Sigmoid colon (tissue), 6 donors: ENCODE measurements at regions not wholly inside any gene's neighbourhood (a gene's known extent, or its start where the extent isn't known, plus 50 kb on each side); places are given as distances from the start of the nearest gene placed in this dataset.
"Not testable (repeated sequence)": the region's sequence is repeated elsewhere in the genome, so short reads cannot be mapped to it uniquely, and the experiment has no call there.

Source experiments
- DNase-seq: peaks from one replicate; pipeline ENCODE4 v3.0.0-alpha.2; 2019
- H3K27ac ChIP-seq, 4 donors: fragments of 200-600 bp; sonication (generic); one replicate each; pipeline ENCODE4 v1.5.1; 2016 to 2019; ENCODE audit warnings: mild to moderate bottlenecking in 1 of 4
- H3K27me3 ChIP-seq, 3 donors: fragments of 200-600 bp; sonication (generic); one replicate each; pipeline ENCODE4 v1.5.1; 2019; ENCODE audit warnings: mild to moderate bottlenecking in 1 of 3
- H3K36me3 ChIP-seq, 4 donors: fragments of 200-600 bp; sonication (generic); one replicate each; pipeline ENCODE4 v1.5.1; 2016 to 2019
- H3K4me1 ChIP-seq, 4 donors: fragments of 200-600 bp; sonication (generic); one replicate each; pipeline ENCODE4 v1.5.1; 2017 to 2019
- H3K4me3 ChIP-seq, 4 donors: fragments of 200-600 bp; sonication (generic); one replicate each; pipeline ENCODE4 v1.5.1; 2017 to 2019; ENCODE audit warnings: mild to moderate bottlenecking in 2 of 4, moderate library complexity in 1 of 4
- H3K9me3 ChIP-seq, 4 donors: fragments of 200-600 bp in 3 of 4; sonication (generic) in 3 of 4; one replicate each; pipeline versions ENCODE4 v1.5.1 to v1.6.1; 2013 to 2019
- WGBS, 2 donors: extraction: QIAGEN DNeasy Blood & Tissue Kit; methylation state at CpG; one replicate each; pipeline ENCODE4 v1.1.7; 2013; 5-methylcytosine and 5-hydroxymethylcytosine counted together
- intact Hi-C: fragments of 100-400 bp; cut with DNase I; formaldehyde crosslinking; loops from one replicate; pipeline ENCODE4 v1.15.1; 2023
- donor health status: healthy with polysubstance abuse.
- donor health status: healthy.

DNA sequence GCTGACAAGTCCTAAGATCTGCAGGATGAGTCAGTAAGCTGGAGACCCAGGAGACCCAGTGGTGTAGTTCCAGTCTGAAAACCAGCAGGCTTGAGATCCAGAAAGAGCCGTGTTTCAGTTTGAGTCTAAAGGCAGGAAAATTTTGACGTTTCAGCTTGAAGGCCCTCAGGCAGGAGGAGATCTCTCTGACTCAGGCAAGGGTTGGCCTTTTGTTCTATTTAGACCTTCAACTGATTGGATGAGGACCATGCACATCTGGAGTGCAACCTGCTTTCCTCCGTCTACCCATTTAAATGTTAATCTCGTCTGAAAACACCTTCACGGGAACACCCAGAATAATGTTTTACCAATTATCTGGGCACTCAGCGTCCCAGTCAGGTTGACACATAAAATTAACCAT lies 69.5 kb downstream of the NPIPA7 start:
- H3K4me3 ChIP-seq, H3K4me1 ChIP-seq, DNase-seq, H3K36me3 ChIP-seq, intact Hi-C loops, H3K27ac ChIP-seq, H3K9me3 ChIP-seq, H3K27me3 ChIP-seq: not testable (repeated sequence)
- WGBS, 2 donors, result 82 to 88% methylated on average over 2 of the region's 6 CpGs

DNA sequence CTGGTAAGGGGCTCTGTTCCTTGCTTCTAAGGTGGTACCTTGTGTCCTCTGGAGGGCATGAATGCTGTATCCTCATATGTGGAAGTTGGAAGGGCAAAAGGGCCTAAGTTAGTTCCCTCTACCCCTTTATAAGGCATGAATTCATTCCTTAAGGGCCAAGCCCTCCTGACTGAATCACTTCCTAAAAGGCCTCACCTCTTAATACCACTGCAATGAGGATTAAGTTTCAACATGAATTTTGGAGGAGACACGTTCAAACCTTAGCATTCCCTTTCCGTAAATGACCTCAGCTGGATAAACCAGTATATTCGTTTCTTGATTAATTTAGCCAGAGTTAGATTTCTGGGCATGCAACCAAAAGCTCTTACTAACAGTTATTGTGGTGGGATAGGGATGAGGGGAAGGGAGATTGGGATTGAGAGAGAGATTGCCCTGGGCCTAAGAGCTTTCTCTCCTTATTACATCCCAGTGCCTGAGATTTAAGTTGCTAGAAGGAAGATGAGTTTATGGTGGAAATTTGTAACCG lies 70.8 kb downstream of the NPIPA7 start:
- intact Hi-C loops, result not testable (repeated sequence)

DNA sequence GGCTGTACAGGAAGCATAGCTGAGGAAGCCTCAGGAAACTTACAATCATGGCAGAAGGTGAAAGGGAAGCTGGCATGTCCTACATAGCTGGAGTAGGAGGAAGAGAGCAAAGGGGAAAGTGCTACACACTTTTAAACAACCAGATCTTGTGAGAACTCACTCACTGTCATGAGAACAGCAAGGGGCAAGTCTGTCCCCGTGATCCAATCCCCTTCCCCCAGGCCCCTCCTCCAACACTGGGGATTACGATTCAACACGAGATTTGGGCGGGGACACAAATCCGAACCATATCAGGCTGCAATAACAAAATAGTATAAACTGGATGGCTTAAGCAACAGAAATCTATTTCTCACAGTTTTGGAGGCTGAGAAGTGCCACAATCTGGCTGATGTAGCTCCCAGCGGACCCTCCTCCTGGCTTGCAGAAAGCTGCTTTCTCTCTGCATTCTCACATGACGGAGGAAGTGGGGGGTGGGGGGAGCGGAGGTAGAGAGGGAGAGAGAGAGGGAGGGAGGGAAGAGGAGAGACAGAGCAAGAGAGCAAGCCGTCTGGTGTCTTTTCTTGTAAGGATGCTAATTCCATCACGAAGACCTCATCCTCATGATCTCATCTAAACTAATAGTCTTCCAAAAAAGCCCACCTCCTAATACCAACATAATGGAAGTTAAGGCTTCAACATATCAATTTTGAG lies 72.9 kb downstream of the NPIPA7 start:
- H3K9me3 ChIP-seq, H3K27me3 ChIP-seq, intact Hi-C loops, H3K4me1 ChIP-seq, H3K27ac ChIP-seq, H3K36me3 ChIP-seq, H3K4me3 ChIP-seq, DNase-seq: not testable (repeated sequence)
- WGBS, 2 donors, result 10 to 24% methylated on average over 3 to 6 of the region's 10 CpGs

More for the DNA sequence above, 70.8 kb downstream of the NPIPA7 start:
- H3K27ac ChIP-seq, DNase-seq, H3K27me3 ChIP-seq, H3K4me3 ChIP-seq, H3K36me3 ChIP-seq, H3K9me3 ChIP-seq, H3K4me1 ChIP-seq: not testable (repeated sequence)
- WGBS, 2 donors, result 68 to 80% methylated on average over 4 of the region's 4 CpGs

DNA sequence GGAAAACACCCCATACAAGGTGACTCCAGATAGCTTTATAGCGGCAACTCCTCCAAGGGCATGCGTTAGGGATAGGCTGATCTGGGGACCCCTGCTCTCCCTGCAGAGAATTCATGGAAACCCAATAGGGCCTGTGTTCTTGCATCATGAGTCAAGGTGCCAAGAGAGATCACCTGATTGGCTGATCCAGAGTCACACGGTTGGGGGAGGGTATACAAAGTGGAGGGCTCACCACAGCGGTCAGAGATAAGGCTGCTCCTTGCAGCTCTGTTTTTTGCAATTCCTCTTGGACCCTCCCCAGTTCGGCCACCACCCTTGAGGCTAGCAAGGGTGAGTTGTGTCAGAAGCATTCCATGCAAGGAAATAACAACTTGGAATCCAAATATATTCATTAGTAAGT lies 79.6 kb downstream of the NPIPA7 start:
- DNase-seq, H3K27me3 ChIP-seq, H3K27ac ChIP-seq, H3K4me1 ChIP-seq, intact Hi-C loops, H3K4me3 ChIP-seq, H3K9me3 ChIP-seq, H3K36me3 ChIP-seq: not testable (repeated sequence)
- 96 to 97% methylated on average over 2 of the region's 5 CpGs for WGBS, 2 donors

DNA sequence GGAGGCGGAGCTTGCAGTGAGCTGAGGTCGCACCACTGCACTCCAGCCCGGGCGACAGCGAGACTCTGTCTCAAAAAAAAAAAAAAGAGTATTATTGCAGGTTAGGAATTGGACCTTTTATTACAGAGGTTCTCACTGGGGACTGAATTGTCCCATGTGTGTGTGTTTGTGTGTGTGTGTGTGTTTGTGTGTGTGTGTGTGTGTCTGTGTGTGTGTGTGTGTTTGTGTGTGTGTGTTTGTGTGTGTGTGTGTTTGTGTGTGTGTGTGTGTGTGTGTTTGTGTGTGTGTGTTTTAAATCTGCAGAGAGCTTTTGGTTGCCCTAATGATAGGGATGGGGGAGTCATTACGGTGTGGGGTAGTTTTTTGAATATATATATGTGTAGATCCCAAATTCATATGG lies 84.9 kb downstream of the NPIPA7 start:
- H3K27ac ChIP-seq, H3K4me3 ChIP-seq, H3K36me3 ChIP-seq, intact Hi-C loops, H3K9me3 ChIP-seq, H3K27me3 ChIP-seq, H3K4me1 ChIP-seq, DNase-seq: not testable (repeated sequence)
- 32 to 94% methylated on average over 4 to 5 of the region's 6 CpGs for WGBS, 2 donors

DNA sequence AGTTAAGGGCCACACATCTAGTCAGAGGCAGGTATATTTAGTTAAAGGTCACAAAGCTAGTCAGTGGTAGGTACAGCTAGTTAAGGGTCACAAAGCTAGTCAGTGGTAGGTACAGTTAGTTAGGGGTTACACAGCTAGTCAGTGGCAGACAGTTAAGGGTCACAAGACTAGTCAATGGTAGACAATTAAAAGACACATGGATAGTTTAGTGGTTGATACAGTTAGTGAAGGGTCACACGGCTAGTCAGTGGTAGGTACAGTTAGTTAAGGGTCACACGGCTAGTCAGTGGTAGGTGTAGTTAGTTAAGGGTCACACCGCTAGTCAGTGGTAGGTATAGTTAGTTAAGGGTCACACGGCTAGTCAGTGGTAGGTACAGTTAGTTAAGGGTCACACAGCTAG lies 110.0 kb downstream of the NPIPA7 start:
- H3K4me3 ChIP-seq, H3K4me1 ChIP-seq, H3K27me3 ChIP-seq, DNase-seq, H3K27ac ChIP-seq, H3K36me3 ChIP-seq, intact Hi-C loops, H3K9me3 ChIP-seq: not testable (repeated sequence)
- 93 to 96% methylated on average over 4 of the region's 4 CpGs for WGBS, 2 donors

DNA sequence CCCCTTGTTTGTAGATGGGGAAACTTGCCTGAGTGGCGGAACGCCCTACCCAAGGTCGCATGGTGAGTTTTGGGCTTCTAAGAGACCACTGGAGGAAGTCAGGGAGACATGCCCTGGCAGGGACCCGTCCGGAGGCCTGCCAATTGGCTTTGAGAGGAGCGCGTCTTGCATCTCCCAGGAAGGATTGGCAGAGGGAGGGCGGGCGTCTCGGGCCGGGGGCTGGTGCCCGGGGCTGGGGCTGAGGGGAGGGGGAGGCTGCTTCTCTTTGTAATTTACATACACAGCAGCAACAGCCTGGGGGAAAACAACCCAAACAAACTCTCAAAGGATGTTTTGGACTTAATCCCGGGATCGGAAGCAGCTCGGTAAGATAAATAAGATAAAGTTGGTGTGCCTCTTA lies 110.5 kb downstream of the NPIPA7 start:
- H3K27ac ChIP-seq, intact Hi-C loops, H3K9me3 ChIP-seq, H3K4me3 ChIP-seq, H3K27me3 ChIP-seq, H3K4me1 ChIP-seq, DNase-seq, H3K36me3 ChIP-seq: not testable (repeated sequence)
- 62% methylated on average over 2 of the region's 15 CpGs; no CpG with 5 or more reads in 1 of the 2 donors for WGBS, 2 donors

DNA sequence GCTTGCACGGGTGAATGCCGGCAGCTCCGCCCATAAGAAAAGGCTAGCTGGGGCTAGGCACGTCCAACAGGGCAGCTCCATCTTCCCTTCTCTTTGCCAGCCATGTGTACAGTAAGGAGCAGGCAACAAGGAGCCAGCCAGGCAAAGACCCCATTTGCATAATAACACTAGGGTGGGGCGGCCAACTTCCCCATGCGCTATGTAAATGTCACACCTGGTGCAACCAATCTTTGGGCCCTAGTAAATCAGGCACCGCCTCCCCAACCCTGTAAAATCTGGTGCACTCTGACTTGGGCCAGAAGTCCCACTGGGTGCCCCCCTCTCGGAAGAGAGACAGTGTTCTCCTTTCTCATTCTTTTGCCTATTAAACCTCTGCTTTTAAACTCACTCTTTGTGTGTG lies 115.2 kb downstream of the NPIPA7 start:
- H3K27ac ChIP-seq, intact Hi-C loops, H3K27me3 ChIP-seq, H3K4me1 ChIP-seq, DNase-seq, H3K9me3 ChIP-seq, H3K4me3 ChIP-seq, H3K36me3 ChIP-seq: not testable (repeated sequence)
- 7 to 37% methylated on average over 4 of the region's 8 CpGs for whole genome bisulfite sequencing, 2 donors

DNA sequence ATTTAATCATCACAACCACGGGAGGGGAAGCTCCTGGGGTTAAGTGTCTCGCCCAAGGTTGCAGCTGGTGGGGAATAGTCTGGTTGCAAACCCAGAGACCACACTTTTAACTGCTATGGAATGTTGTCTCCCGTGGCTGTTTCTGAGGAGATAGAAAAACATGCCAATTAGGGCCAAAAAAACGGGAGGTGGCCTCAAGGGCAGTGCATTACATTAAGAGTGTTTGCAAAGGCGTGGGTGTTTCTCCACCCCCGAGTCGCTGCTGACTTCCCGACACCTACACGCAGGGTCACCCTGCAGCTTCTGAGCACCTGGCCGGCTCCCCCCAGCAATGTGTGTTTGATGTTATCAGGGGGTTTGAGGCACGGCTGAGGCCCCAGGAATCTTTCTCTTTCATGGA lies 116.1 kb downstream of the NPIPA7 start:
- 21 to 31% methylated on average over 8 of the region's 11 CpGs for WGBS, 2 donors
- intact Hi-C loops, result not testable (repeated sequence)

DNA sequence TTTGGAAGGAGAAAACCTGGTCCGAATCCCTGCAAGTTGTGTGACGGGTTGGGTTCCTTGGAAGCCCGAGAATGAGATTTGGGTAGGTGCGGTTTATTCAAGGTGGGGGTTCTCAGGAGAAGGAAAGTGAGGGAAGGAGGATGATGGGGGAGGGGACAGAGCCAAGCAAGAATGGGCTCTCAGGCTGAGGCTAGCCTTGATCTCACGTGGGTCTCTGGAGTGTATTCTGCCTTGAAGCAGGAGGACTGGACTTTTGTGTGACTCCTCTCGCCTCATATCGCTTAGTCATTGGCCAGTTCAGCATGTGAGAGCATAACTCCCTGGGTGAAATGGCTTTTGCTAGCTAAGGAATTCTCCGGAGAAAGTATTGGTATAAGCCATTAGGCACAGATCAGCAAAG lies 120.9 kb downstream of the NPIPA7 start:
- DNase-seq, H3K27me3 ChIP-seq, H3K27ac ChIP-seq, H3K9me3 ChIP-seq, H3K4me3 ChIP-seq, H3K36me3 ChIP-seq, H3K4me1 ChIP-seq, intact Hi-C loops: not testable (repeated sequence)
- WGBS, 2 donors, result no CpG with 5 or more reads among the region's 8 CpGs

More for the DNA sequence above, 116.1 kb downstream of the NPIPA7 start:
- H3K9me3 ChIP-seq, H3K36me3 ChIP-seq, H3K27me3 ChIP-seq, H3K4me3 ChIP-seq, DNase-seq, H3K4me1 ChIP-seq, H3K27ac ChIP-seq: not testable (repeated sequence)

DNA sequence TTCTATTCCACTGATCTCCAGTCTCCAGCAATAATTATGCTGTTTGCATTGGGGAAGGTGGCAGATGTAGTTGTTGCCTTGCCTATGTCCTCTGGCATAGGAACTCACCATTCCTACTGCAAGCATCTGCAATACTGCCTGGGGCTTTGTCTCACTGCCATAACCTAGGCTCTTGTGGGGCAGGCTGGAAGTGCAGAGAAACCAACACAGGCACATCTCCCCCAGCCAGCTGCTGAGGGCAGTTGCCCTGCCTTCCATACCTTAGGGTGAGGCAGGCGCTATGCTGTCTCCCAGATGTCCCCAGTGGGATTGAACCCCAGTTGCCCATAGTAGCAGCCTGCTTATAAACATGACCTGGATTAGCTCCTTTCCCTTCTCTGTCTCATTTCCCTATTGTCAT lies 128.1 kb downstream of the NPIPA7 start:
- WGBS, 2 donors, result no CpG with 5 or more reads among the region's 1 CpG
- DNase-seq, H3K27ac ChIP-seq, H3K36me3 ChIP-seq, H3K27me3 ChIP-seq, H3K9me3 ChIP-seq, intact Hi-C loops, H3K4me3 ChIP-seq, H3K4me1 ChIP-seq: not testable (repeated sequence)

DNA sequence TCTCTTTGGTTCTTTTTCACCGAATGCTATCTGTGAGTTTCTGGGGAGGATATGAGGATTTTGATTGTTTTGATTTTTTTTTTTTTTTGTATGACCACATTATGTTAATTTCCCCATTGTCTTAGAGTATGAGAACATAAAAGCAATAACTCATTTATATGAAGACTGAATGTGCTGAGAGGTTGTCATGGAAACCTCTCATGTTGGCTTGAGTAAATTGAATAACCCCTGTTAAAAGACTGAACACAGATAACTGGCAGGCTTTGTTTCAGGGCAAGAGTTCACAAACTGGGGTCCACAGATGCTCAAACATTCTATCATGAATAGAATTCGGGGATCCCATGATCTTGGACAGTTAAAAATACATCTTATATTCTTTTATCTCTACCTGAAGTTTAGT lies 129.4 kb downstream of the NPIPA7 start:
- WGBS, 2 donors, result no CpG with 5 or more reads among the region's 2 CpGs
- H3K9me3 ChIP-seq, H3K27me3 ChIP-seq, H3K4me1 ChIP-seq, H3K4me3 ChIP-seq, H3K36me3 ChIP-seq, intact Hi-C loops, DNase-seq, H3K27ac ChIP-seq: not testable (repeated sequence)

DNA sequence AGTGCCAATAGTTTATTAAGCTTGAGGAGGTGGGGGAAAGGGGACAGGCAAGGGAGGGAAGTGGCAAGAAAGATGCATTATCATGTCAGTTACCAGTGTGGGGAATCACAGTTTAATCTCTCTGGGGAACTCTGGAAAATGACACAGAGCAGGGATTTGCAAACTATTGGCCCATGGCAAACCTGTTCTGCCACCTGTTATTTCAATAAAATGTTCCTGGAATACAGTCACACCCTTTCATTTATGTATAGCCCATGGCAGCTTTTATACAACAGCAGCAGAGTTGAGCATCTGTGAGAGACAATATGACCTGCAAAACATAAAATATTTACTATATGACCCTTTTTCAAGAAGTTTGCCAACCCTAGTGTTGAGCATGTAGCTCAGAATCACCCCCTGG lies 140.5 kb downstream of the NPIPA7 start:
- intact Hi-C loops, H3K27me3 ChIP-seq, H3K4me1 ChIP-seq, H3K27ac ChIP-seq, H3K36me3 ChIP-seq, DNase-seq, H3K9me3 ChIP-seq, H3K4me3 ChIP-seq: not testable (repeated sequence)
